ENCODE measurements at regions not wholly inside any gene's neighbourhood (a gene's known extent, or its start where the extent isn't known, plus 50 kb on each side); places are given as distances from the start of the nearest gene placed in this dataset.

DNA sequence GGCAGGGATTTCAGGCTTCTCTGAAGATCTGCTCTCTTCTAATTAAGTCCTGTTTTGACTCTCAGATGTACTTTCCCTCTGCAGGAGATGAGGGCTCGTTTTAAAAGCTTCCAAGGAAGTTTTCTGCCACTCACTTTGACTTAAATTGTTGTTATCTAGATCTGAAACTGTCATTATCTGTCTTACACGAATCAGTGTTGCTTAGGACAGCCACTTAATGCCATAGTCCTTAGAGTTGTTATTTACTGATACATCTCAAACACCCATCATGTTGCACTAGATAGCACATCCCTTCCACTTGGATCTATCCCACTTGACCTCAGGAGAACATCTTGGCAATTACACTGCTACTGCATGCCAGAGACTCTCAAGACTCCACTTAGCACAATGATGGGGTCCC lies 86.9 kb upstream of the FAT3 start:
- TF ChIP-seq, protein P1, sequence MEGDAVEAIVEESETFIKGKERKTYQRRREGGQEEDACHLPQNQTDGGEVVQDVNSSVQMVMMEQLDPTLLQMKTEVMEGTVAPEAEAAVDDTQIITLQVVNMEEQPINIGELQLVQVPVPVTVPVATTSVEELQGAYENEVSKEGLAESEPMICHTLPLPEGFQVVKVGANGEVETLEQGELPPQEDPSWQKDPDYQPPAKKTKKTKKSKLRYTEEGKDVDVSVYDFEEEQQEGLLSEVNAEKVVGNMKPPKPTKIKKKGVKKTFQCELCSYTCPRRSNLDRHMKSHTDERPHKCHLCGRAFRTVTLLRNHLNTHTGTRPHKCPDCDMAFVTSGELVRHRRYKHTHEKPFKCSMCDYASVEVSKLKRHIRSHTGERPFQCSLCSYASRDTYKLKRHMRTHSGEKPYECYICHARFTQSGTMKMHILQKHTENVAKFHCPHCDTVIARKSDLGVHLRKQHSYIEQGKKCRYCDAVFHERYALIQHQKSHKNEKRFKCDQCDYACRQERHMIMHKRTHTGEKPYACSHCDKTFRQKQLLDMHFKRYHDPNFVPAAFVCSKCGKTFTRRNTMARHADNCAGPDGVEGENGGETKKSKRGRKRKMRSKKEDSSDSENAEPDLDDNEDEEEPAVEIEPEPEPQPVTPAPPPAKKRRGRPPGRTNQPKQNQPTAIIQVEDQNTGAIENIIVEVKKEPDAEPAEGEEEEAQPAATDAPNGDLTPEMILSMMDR (IDR thresholded peaks at IDR 0.05; ENCODE audit: low read depth, low read length), result no peak
- TF ChIP-seq EZH2phosphoT487 (IDR thresholded peaks at IDR 0.05; ENCODE audit: low read depth), result no peak
